Nephron (organoid): ENCODE measurements at regions not wholly inside any gene's neighbourhood (a gene's known extent, or its start where the extent isn't known, plus 50 kb on each side); places are given as distances from the start of the nearest gene placed in this dataset.

ENCODE experiments used
- H3K27ac Mint-ChIP-seq, 3 experiments: 2 replicates each; pipeline ENCODE4 v1.8.0; 2020; ENCODE audit warnings: mixed read lengths in 3 of 3, mild to moderate bottlenecking in 2 of 3, moderate library complexity in 1 of 3
- H3K27me3 Mint-ChIP-seq: 2 replicates; pipeline ENCODE4 v1.8.0; 2021; ENCODE audit warnings: low read depth, mild to moderate bottlenecking, moderate library complexity, mixed read lengths
- H3K36me3 Mint-ChIP-seq: 2 replicates; pipeline ENCODE4 v1.8.0; 2020; ENCODE audit warnings: low read depth, mixed read lengths
- H3K4me1 Mint-ChIP-seq: 2 replicates; pipeline ENCODE4 v1.8.0; 2020; ENCODE audit warnings: mixed read lengths
- H3K4me3 Mint-ChIP-seq, 3 experiments: 2 replicates each; pipeline ENCODE4 v1.8.0; 2020; ENCODE audit warnings: mild to moderate bottlenecking in 3 of 3, mixed read lengths in 3 of 3, moderate library complexity in 2 of 3
- H3K9me3 Mint-ChIP-seq: 2 replicates; pipeline ENCODE4 v1.8.0; 2020; ENCODE audit warnings: mixed read lengths
- CTCF ChIP-seq, 3 experiments: fragments of 200-600 bp; sonication (generic); IDR thresholded peaks; one replicate each; pipeline ENCODE4 v1.5.0; 2021; ENCODE audit warnings: antibody characterized with exemption in 3 of 3; ENCODE audit not compliant: unreplicated experiment in 3 of 3

GRCh38 chr9:115210699-115211098 is 92.7 kb upstream of the TNC start:
- H3K27ac Mint-ChIP-seq: no peak overlapping the region
- no peak for TF ChIP-seq CTCF (IDR thresholded peaks at IDR 0.05; ENCODE audit: unreplicated experiment in 3 of 3)
- H3K9me3 Mint-ChIP-seq: no peaks in the 10 kb centered on the region
- H3K4me1 Mint-ChIP-seq: peaks cover 56% of the 10 kb centered on the region
- no peaks in the 10 kb centered on the region for H3K27me3 Mint-ChIP-seq
- H3K4me3 Mint-ChIP-seq: no peak overlapping the region
- no peaks in the 10 kb centered on the region for H3K36me3 Mint-ChIP-seq

- no peaks in the 10 kb centered on the region for H3K27me3 Mint-ChIP-seq
- no peaks in the 10 kb centered on the region for H3K36me3 Mint-ChIP-seq
- H3K27ac Mint-ChIP-seq: peak overlapping the region; percentile 31 to 58 (median 37)
- no peaks in the 10 kb centered on the region for H3K9me3 Mint-ChIP-seq
- no peak for TF ChIP-seq CTCF (IDR thresholded peaks at IDR 0.05; ENCODE audit: unreplicated experiment in 3 of 3)
- peaks cover 56% of the 10 kb centered on the region for H3K4me1 Mint-ChIP-seq
- no peak overlapping the region for H3K4me3 Mint-ChIP-seq
Measured at GRCh38 chr9:115211413-115212124, 93.6 kb upstream of the TNC start.

GRCh38 chr9:115212125-115212605 is 94.2 kb upstream of the TNC start:
- no peak overlapping the region for H3K4me3 Mint-ChIP-seq
- no peaks in the 10 kb centered on the region for H3K27me3 Mint-ChIP-seq
- H3K36me3 Mint-ChIP-seq: no peaks in the 10 kb centered on the region
- H3K9me3 Mint-ChIP-seq: no peaks in the 10 kb centered on the region
- peak overlapping the region; percentile 58 to 69 (median 65) for H3K27ac Mint-ChIP-seq
- no peak for TF ChIP-seq CTCF (IDR thresholded peaks at IDR 0.05; ENCODE audit: unreplicated experiment in 3 of 3)
- peaks cover 56% of the 10 kb centered on the region for H3K4me1 Mint-ChIP-seq

- Mint-ChIP-seq H3K36me3 (no peaks in the 10 kb centered on the region), H3K27me3 (no peaks in the 10 kb centered on the region), H3K27ac (peak overlapping the region in 2 of 3 experiments; percentile 58 to 65), H3K4me1 (peaks cover 59% of the 10 kb centered on the region), H3K4me3 (no peak overlapping the region), H3K9me3 (no peaks in the 10 kb centered on the region)
- TF ChIP-seq CTCF (IDR thresholded peaks at IDR 0.05; ENCODE audit: unreplicated experiment in 3 of 3): no peak
Measured at GRCh38 chr9:115212832-115213231, 94.9 kb upstream of the TNC start.

GRCh38 chr9:115213818-115214334 is 95.9 kb upstream of the TNC start:
- Mint-ChIP-seq H3K27me3 (no peaks in the 10 kb centered on the region), H3K4me1 (peaks cover 54% of the 10 kb centered on the region), H3K27ac (peak overlapping the region; percentile 11 to 64 (median 46)), H3K4me3 (no peak overlapping the region), H3K9me3 (no peaks in the 10 kb centered on the region), H3K36me3 (no peaks in the 10 kb centered on the region)
- TF ChIP-seq CTCF (IDR thresholded peaks at IDR 0.05; ENCODE audit: unreplicated experiment in 3 of 3): no peak

- H3K27ac Mint-ChIP-seq: no peak overlapping the region
- peaks cover under 1% of the 10 kb centered on the region for H3K27me3 Mint-ChIP-seq
- H3K9me3 Mint-ChIP-seq: no peaks in the 10 kb centered on the region
- no peak for TF ChIP-seq CTCF (IDR thresholded peaks at IDR 0.05; ENCODE audit: unreplicated experiment in 3 of 3)
- no peak overlapping the region for H3K4me3 Mint-ChIP-seq
- no peaks in the 10 kb centered on the region for H3K36me3 Mint-ChIP-seq
- peaks cover 53% of the 10 kb centered on the region for H3K4me1 Mint-ChIP-seq
Measured at GRCh38 chr9:115216873-115217272, 98.9 kb upstream of the TNC start.
